ENCODE measurements at regions not wholly inside any gene's neighbourhood (a gene's known extent, or its start where the extent isn't known, plus 50 kb on each side); places are given as distances from the start of the nearest gene placed in this dataset.

DNA sequence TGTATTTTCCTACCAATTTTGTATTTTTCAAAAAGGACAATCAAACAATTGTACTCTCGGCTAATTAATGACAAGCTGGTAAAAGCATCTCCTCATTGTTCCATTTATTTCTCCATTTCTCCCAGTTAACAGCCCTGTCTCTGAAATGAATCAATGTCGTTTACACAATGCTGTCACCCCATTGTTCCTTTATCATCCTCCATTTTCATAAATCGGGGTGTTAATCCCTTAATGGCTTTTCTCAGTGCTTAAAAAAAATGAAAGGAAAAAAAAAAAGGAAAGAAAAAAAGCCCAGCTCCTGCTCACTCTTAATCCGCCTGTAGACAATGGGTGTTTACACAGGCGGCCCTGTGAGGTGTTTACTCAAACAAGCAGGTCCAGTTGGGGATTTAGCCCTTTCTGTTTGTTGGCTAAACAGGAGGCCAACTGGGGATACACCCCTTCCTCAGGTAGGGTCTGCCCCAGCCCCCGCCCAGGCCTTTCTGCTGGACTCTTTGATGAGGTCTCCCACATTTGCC lies 86.8 kb upstream of the SALL1 start:
- no peak for ATAC-seq (ENCODE audit: low read depth)

More for the DNA sequence above, 86.8 kb upstream of the SALL1 start:
- Histone ChIP-seq H2BK20ac (ENCODE audit: low read depth, low read length) (no peak overlapping the region), H3K9ac (ENCODE audit: low read depth, low read length) (no peak overlapping the region), H3K56ac (ENCODE audit: extremely low read depth, insufficient read depth, low read length) (no peak overlapping the region), H3K9me3 (ENCODE audit: control insufficient read depth, insufficient read depth, low read length) (no peaks in the 10 kb centered on the region; the same call in 1 of the 2 replicates), H2BK120ac (ENCODE audit: low read depth, low read length) (no peak overlapping the region), H3K36me3 (ENCODE audit: control insufficient read depth, insufficient read depth, low read length) (no peaks in the 10 kb centered on the region), H3K18ac (ENCODE audit: low read depth, low read length) (no peak overlapping the region), H3K23ac (ENCODE audit: low read depth, low read length) (no peak overlapping the region), H3K79me1 (ENCODE audit: low read depth in 1 of 2, low read length in 2 of 2) (no peaks in the 10 kb centered on the region), H3K27ac (ENCODE audit: insufficient read depth, low read length) (no peak overlapping the region), H2AK9ac (replicated peaks; ENCODE audit: low read depth, low read length, poor library complexity) (no peak overlapping the region), H2BK15ac (ENCODE audit: low read depth, low read length) (no peak overlapping the region), H4K20me1 (ENCODE audit: insufficient read depth, low read length) (no peaks in the 10 kb centered on the region), H3K27me3 (ENCODE audit: control insufficient read depth, insufficient read depth, low read length) (peaks cover 18% of the 10 kb centered on the region), H2BK5ac (ENCODE audit: low read depth, low read length, poor library complexity, severe bottlenecking) (no peak overlapping the region), H4K91ac (ENCODE audit: insufficient read depth, low read depth, low read length) (no peak overlapping the region), H3K9me1 (ENCODE audit: insufficient read depth, low read length) (no peaks in the 10 kb centered on the region; the same call in 1 of the 2 replicates), H3K4ac (ENCODE audit: low read depth, low read length) (no peak overlapping the region), H3K4me1 (ENCODE audit: control insufficient read depth, insufficient read depth, low read length) (no peaks in the 10 kb centered on the region), H2AFZ (replicated peaks; ENCODE audit: low read length, poor library complexity) (no peak overlapping the region), H3K4me3 (ENCODE audit: insufficient read depth, low read depth, low read length) (no peak overlapping the region), H4K8ac (ENCODE audit: low read depth in 2 of 2, low read length in 2 of 2) (no peak overlapping the region), H3K4me2 (ENCODE audit: low read depth, low read length) (no peak overlapping the region), H2AK5ac (ENCODE audit: low read depth, low read length) (no peak overlapping the region), H3K14ac (replicated peaks; ENCODE audit: low read depth, low read length) (no peak overlapping the region), H4K5ac (ENCODE audit: low read depth, low read length) (no peak overlapping the region)
- WGBS, 2 experiments (ENCODE audit: extremely low coverage in 2 of 2, insufficient read length in 1 of 2) = 40% methylated on average over 1 of the region's 6 CpGs; no CpG with 5 or more reads in 1 of the 2 experiments
- no peak for DNase-seq
- no TSS peak for BruUV-seq (replicated peaks)
- TF ChIP-seq MAFK (IDR thresholded peaks at IDR 0.05; ENCODE audit: low read depth, low read length) (no peak), RFX5 (IDR thresholded peaks at IDR 0.05; ENCODE audit: low read depth, low read length) (no peak), CEBPB (IDR thresholded peaks at IDR 0.05; ENCODE audit: low read depth, low read length) (no peak), NFE2L2 (IDR thresholded peaks at IDR 0.05; ENCODE audit: low read depth, low read length) (no peak), CHD1 (IDR thresholded peaks at IDR 0.05; ENCODE audit: low read depth, low read length) (no peak), BHLHE40 (IDR thresholded peaks at IDR 0.05; ENCODE audit: low read depth, low read length) (no peak), ELK1 (IDR thresholded peaks at IDR 0.05; ENCODE audit: borderline replicate concordance, low read depth, low read length) (no peak), RAD21 (IDR thresholded peaks at IDR 0.05; ENCODE audit: low read length) (no peak), MAZ (IDR thresholded peaks at IDR 0.05; ENCODE audit: borderline replicate concordance, low read depth, low read length) (no peak), USF2 (IDR thresholded peaks at IDR 0.05; ENCODE audit: low read depth, low read length) (no peak), SMC3 (IDR thresholded peaks at IDR 0.05; ENCODE audit: low read depth, low read length) (no peak)
- in situ Hi-C loops (cut with MboI; ENCODE audit: low sequenced_read_pairs) (no loop called here), intact Hi-C loops (cut with micrococcal nuclease) (no loop called here), dilution Hi-C loops (cut with HindIII; ENCODE audit: low sequenced_read_pairs, unreplicated experiment) (no loop called here)
- ChIA-PET POLR2A (ENCODE audit: unreplicated experiment) (no interaction called here), CTCF (no interaction called here)

All from IMR-90 (cell line).